Lower leg skin (tissue), 4 donors: ENCODE measurements at regions not wholly inside any gene's neighbourhood (a gene's known extent, or its start where the extent isn't known, plus 50 kb on each side); places are given as distances from the start of the nearest gene placed in this dataset.

Source experiments
- DNase-seq, 2 donors: peaks; one replicate each; pipeline ENCODE4 v3.0.0-alpha.2; 2019; ENCODE audit warnings: low spot score in 2 of 2
- H3K4me3 ChIP-seq: fragments of 200-600 bp; sonication (generic); 2 replicates; pipeline ENCODE4 v1.5.1; 2017; ENCODE audit warnings: mild to moderate bottlenecking, low read depth; ENCODE audit not compliant: poor library complexity, severe bottlenecking
- CTCF ChIP-seq, 3 donors: fragments of 450-650 bp; IDR thresholded peaks; one replicate each; pipeline ENCODE4 v1.5.1; 2016; ENCODE audit warnings: antibody characterized with exemption in 3 of 3, mild to moderate bottlenecking in 3 of 3, moderate library complexity in 2 of 3
- POLR2A ChIP-seq, 2 donors: fragments of 450-650 bp; IDR thresholded peaks; one replicate each; pipeline ENCODE4 v1.6.1; 2016 to 2017; ENCODE audit warnings: antibody characterized with exemption in 2 of 2, mild to moderate bottlenecking in 1 of 2, moderate library complexity in 1 of 2
- WGBS, 2 donors: methylation state at CpG; one replicate each; pipeline ENCODE4 v1.1.5; 2018; 5-methylcytosine and 5-hydroxymethylcytosine counted together
- intact Hi-C: fragments of 100-400 bp; cut with DNase I; formaldehyde crosslinking; loops from one replicate; pipeline ENCODE4 v1.15.0; 2023; ENCODE audit warnings: low total_unique reads

GRCh38 chr18:25425024-25425423 lies 73.1 kb upstream of the ZNF521 start:
- TF ChIP-seq CTCF (IDR thresholded peaks at IDR 0.05) = no peak
- no peak for TF ChIP-seq POLR2A (IDR thresholded peaks at IDR 0.05)
- intact Hi-C loops = no loop called here
- no peak overlapping the region for H3K4me3 ChIP-seq
- 38 to 43% methylated on average over 5 of the region's 5 CpGs for WGBS, 2 donors
- DNase-seq = no peak

- intact Hi-C loops = no loop called here
- DNase-seq = no peak
- 42 to 84% methylated on average over 2 of the region's 2 CpGs for WGBS, 2 donors
- H3K4me3 ChIP-seq = no peak overlapping the region
- TF ChIP-seq CTCF (IDR thresholded peaks at IDR 0.05) (no peak), POLR2A (IDR thresholded peaks at IDR 0.05) (no peak)
Measured at GRCh38 chr18:25423760-25424159, 71.8 kb upstream of the ZNF521 start.

- no peak for DNase-seq
- TF ChIP-seq CTCF (IDR thresholded peaks at IDR 0.05) = no peak
- no peak for TF ChIP-seq POLR2A (IDR thresholded peaks at IDR 0.05)
- 62 to 64% methylated on average over 2 of the region's 2 CpGs for WGBS, 2 donors
- H3K4me3 ChIP-seq = no peak overlapping the region
- intact Hi-C loops = no loop called here
Measured at GRCh38 chr18:25423267-25423666, 71.3 kb upstream of the ZNF521 start.

- H3K4me3 ChIP-seq = no peak overlapping the region
- intact Hi-C loops = no loop called here
- TF ChIP-seq CTCF (IDR thresholded peaks at IDR 0.05) = no peak
- TF ChIP-seq POLR2A (IDR thresholded peaks at IDR 0.05) = no peak
- DNase-seq = no peak
- WGBS, 2 donors = 66 to 81% methylated on average over 1 of the region's 1 CpG
Measured at GRCh38 chr18:25422230-25422629, 70.3 kb upstream of the ZNF521 start.

- 34 to 40% methylated on average over 13 of the region's 13 CpGs for WGBS, 2 donors
- intact Hi-C loops = no loop called here
- DNase-seq = no peak
- no peak overlapping the region for H3K4me3 ChIP-seq
- TF ChIP-seq CTCF (IDR thresholded peaks at IDR 0.05) (no peak), POLR2A (IDR thresholded peaks at IDR 0.05) (no peak)
Measured at GRCh38 chr18:25420077-25420825, 68.3 kb upstream of the ZNF521 start.

- intact Hi-C loops = no loop called here
Measured at GRCh38 chr18:25416374-25416773, 64.4 kb upstream of the ZNF521 start.

More at GRCh38 chr18:25416374-25416773, 64.4 kb upstream of the ZNF521 start:
- DNase-seq = no peak
- no peak for TF ChIP-seq POLR2A (IDR thresholded peaks at IDR 0.05)
- no peak for TF ChIP-seq CTCF (IDR thresholded peaks at IDR 0.05)
- 80 to 86% methylated on average over 3 of the region's 3 CpGs for WGBS, 2 donors
- H3K4me3 ChIP-seq = no peak overlapping the region
